ENCODE measurements at regions not wholly inside any gene's neighbourhood (a gene's known extent, or its start where the extent isn't known, plus 50 kb on each side); places are given as distances from the start of the nearest gene placed in this dataset.

- DNase-seq (ENCODE audit: low read depth) = no peak
Measured at GRCh38 chr9:71183251-71183650, 61.8 kb upstream of the TRPM3 start.

GRCh38 chr9:71179183-71179582 lies 57.8 kb upstream of the TRPM3 start:
- DNase-seq (ENCODE audit: low read depth) = no peak

GRCh38 chr9:71177901-71178300 lies 56.5 kb upstream of the TRPM3 start:
- DNase-seq (ENCODE audit: low read depth) = no peak

GRCh38 chr9:71171517-71171916 lies 50.1 kb upstream of the TRPM3 start:
- DNase-seq (ENCODE audit: low read depth) = no peak
